Superior temporal gyrus (tissue), 1 donor: ENCODE measurements at regions not wholly inside any gene's neighbourhood (a gene's known extent, or its start where the extent isn't known, plus 50 kb on each side); places are given as distances from the start of the nearest gene placed in this dataset.

ENCODE experiments used
- DNase-seq: peaks from one replicate; pipeline ENCODE4 v3.0.0-alpha.2; 2016; ENCODE audit errors: extremely low spot score

DNA sequence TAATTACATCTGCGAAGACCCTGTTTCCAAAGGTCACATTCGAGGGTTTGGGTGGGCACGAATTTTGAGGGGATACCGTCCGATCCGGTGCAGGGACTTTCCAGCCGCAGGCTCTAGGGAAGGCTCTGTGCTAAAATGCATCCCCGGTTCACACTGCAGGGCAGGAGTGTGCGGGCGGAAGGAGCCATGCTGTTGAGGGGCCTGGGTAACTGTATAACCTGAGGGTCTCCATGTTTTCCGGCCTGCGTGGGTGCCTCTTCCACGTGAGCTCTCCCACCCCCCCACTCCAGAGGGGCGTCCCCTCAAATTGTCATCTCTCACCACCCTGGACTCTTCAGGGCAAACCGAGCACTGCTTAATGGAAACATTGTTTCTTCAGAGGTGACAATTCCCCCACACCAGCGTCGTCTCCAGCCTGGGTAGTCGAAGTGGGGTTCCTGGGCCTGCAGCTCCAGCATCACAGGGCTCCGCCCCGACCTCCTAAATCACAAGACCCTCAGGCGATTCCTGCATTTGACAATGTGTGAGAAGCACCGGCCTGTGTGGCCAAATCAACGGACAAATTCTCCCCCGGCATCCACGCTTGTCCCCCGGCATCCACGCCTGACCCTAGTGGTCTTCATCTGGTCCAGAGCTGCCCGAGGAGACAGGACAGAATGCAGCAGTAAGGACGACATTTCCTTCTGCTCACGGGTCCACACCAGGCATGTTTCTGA is 51.2 kb downstream of the FOXL3 start:
- DNase-seq: no peak

GRCh38 chr7:341841-342638 is 52.1 kb downstream of the FOXL3 start:
- peak; percentile 93 for DNase-seq

GRCh38 chr7:342681-343216 is 52.8 kb downstream of the FOXL3 start:
- no peak for DNase-seq

- no peak for DNase-seq
Observed at GRCh38 chr7:343227-343822, 53.4 kb downstream of the FOXL3 start.

DNA sequence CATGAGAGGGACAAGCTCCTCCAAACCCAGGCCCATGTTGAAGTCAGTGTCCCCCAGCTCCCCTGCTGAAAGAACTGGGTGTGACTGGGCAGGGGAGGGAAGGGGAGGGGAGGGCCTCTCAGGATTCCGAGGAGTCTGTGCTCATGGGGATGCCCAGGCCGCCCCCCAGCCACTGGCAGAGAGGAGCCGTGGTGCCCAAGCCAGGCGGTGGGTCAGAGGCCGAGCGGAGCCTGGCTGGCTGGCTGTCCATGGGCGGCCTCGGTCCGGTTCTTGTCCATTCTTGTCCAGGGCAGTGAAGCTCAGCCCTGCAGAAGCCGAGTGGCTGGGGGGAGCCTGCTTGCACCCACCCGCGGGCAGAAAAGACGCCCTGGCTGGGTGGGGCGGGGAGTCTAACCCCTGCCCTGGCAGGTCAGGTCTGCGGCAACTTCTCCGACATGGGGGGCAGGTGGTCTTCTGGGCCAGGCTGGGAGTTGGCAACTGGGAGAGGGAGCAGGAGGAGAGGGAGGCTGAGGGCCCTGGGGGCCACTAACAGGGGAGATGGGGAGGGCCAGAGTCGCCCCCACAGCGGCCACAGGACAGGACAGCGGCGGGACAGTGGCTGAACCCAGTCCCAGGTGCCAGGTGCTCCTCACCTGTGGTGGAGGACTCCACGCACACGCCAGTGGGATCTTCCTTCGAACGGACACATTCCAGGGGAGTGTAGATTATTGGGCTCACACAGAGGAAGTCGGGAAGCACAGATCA is 54.1 kb downstream of the FOXL3 start:
- DNase-seq: no peak

GRCh38 chr7:344608-344994 is 54.6 kb downstream of the FOXL3 start:
- DNase-seq: no peak

GRCh38 chr7:346116-346898 is 56.3 kb downstream of the FOXL3 start:
- DNase-seq: no peak

DNA sequence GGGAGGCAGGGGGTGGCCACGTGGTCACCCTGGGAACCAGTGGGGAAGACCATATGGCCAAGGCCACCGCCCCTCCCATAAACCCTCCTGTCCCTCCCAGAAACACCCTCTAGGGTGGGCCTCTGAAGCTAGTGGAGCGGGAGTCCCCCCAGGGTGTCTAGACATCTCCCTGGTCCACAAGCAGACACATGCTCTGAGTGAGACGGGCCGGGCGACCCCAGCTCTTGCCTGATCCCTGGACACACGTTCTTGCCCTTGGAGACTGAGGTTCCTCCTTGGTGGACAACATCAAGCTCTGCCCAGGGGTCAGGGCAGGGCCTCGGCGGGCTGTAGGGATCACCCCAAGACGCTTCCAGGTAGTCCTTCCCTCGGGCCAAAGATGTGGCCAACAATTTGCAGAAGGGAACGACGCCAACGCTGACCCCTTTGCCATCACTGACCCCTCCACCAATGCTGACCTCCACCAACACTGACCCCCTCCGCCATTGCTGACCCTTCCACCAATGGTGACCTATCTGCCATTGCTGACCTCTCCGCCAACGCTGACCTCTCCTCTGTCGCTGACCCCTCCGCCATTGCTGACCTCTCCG is 57.1 kb downstream of the FOXL3 start:
- no peak for DNase-seq

- DNase-seq: no peak
Observed at GRCh38 chr7:347644-348479, 57.9 kb downstream of the FOXL3 start.

GRCh38 chr7:348480-348844 is 58.5 kb downstream of the FOXL3 start:
- no peak for DNase-seq

DNA sequence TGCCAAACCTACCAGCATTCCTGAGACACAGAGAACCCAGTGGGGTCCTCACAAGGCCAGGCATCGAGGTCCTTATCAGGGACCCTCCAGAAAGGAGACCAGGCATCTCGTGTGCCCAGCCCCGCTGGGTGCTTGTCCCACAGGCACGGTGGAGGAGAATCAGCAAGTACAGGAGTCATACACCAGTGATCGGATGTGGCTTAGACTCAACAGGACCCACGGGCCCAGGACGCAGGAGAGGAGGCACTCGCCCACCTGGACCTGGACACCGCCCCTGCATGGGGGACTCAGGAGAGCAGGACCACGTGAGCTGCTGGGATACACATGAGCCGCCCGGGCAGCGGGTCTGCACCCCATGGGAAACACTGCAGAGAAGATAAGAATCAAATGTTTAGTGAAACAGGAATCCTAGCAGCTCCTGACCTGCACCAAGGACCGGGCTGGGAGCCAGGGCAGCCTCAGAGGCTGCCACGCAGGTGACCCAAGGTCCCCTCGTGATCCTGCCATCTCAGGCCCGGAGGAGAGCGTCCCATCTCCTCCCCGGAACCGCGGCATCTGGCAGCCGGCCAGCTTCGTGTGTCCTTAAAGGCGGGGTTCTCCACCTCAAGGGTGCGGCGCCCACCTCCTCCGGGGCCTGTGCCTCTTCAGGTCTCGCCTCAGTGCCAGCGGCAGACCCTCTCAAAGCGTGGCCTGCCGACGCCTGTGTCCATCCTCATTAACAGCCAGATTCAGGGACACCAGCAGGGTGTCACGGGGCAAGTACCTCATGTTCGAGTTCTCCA is 59.2 kb downstream of the FOXL3 start:
- no peak for DNase-seq

GRCh38 chr7:351256-351655 is 61.3 kb downstream of the FOXL3 start:
- no peak for DNase-seq

GRCh38 chr7:351681-352480 is 61.9 kb downstream of the FOXL3 start:
- DNase-seq: no peak

- peak; percentile 23 for DNase-seq
Observed at GRCh38 chr7:353746-354325, 63.9 kb downstream of the FOXL3 start.

GRCh38 chr7:354597-355470 is 64.9 kb downstream of the FOXL3 start:
- no peak for DNase-seq

DNA sequence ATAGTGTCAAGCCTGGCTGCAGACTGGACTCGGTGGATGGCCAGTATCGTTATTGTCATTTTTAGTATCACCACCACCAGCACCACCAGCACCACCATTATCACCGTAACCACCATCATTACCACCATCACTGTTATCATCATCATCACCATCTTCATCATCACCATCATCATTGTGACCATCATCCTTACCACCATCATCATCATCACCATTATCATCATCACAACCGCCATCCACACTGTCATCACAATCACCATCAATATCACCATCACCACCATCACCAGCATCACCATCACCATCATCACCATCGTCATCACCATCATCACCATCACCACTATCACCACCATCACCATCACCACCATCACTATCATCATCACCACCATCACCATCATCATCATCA is 65.6 kb downstream of the FOXL3 start:
- no peak for DNase-seq

DNA sequence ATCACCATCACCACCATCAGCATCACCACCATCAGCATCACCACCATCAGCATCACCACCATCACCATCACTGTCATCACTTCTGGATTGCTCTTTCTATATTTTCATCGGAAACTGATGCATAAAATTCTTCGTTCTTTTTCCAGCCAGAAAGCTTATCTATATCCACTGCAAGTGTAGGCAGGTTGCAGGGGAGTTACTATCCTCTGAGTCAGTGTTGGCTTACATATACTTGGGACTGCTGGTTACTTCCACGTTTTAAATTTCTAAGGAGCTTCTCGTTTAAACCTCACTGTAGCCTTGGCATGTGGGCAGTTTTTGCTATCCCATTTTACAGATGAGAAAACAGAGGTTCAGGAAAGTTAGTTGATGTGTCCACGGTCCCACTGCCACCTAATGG is 66.1 kb downstream of the FOXL3 start:
- no peak for DNase-seq
